ENCODE measurements at regions not wholly inside any gene's neighbourhood (a gene's known extent, or its start where the extent isn't known, plus 50 kb on each side); places are given as distances from the start of the nearest gene placed in this dataset.

- DNase-seq: no peak
Observed at GRCh38 chr4:171629737-171630136, 183.5 kb upstream of the GALNTL6 start.

GRCh38 chr4:171629182-171629581, 184.0 kb upstream of the GALNTL6 start:
- no peak for DNase-seq

- no peak for DNase-seq
Observed at GRCh38 chr4:171626554-171626953, 186.7 kb upstream of the GALNTL6 start.

- no peak for DNase-seq
Observed at GRCh38 chr4:171622729-171623128, 190.5 kb upstream of the GALNTL6 start.

- DNase-seq: no peak
Observed at GRCh38 chr4:171621646-171622045, 191.6 kb upstream of the GALNTL6 start.

GRCh38 chr4:171612907-171613306, 200.3 kb upstream of the GALNTL6 start:
- DNase-seq: no peak

GRCh38 chr4:171602638-171603355, 210.4 kb upstream of the GALNTL6 start:
- DNase-seq: no peak

GRCh38 chr4:171601091-171601490, 212.1 kb upstream of the GALNTL6 start:
- DNase-seq: no peak

GRCh38 chr4:171599628-171600027, 213.6 kb upstream of the GALNTL6 start:
- no peak for DNase-seq

- no peak for DNase-seq
Observed at GRCh38 chr4:171594293-171594692, 218.9 kb upstream of the GALNTL6 start.

GRCh38 chr4:171590716-171591115, 222.5 kb upstream of the GALNTL6 start:
- no peak for DNase-seq

GRCh38 chr4:171588764-171589163, 224.4 kb upstream of the GALNTL6 start:
- DNase-seq: no peak

GRCh38 chr4:171588051-171588545, 225.1 kb upstream of the GALNTL6 start:
- no peak for DNase-seq

- DNase-seq: no peak
Observed at GRCh38 chr4:171583790-171584189, 229.4 kb upstream of the GALNTL6 start.

- DNase-seq: no peak
Observed at GRCh38 chr4:171582961-171583581, 230.1 kb upstream of the GALNTL6 start.

- no peak for DNase-seq
Observed at GRCh38 chr4:171573181-171573580, 240.0 kb upstream of the GALNTL6 start.

- DNase-seq: no peak
Observed at GRCh38 chr4:171565130-171565788, 247.9 kb upstream of the GALNTL6 start.

- no peak for DNase-seq
Observed at GRCh38 chr4:171561419-171561818, 251.8 kb upstream of the GALNTL6 start.

GRCh38 chr4:171553961-171554360, 259.2 kb upstream of the GALNTL6 start:
- DNase-seq: no peak

- no peak for DNase-seq
Observed at GRCh38 chr4:171542640-171543039, 270.6 kb upstream of the GALNTL6 start.

- DNase-seq: no peak
Observed at GRCh38 chr4:171538601-171539100, 274.6 kb upstream of the GALNTL6 start.

- DNase-seq: no peak
Observed at GRCh38 chr4:171534391-171534790, 278.8 kb upstream of the GALNTL6 start.

GRCh38 chr4:171532968-171533367, 280.2 kb upstream of the GALNTL6 start:
- no peak for DNase-seq

- no peak for DNase-seq
Observed at GRCh38 chr4:171524903-171525302, 288.3 kb upstream of the GALNTL6 start.
